GM12878 (cell line): ENCODE measurements at regions not wholly inside any gene's neighbourhood (a gene's known extent, or its start where the extent isn't known, plus 50 kb on each side); places are given as distances from the start of the nearest gene placed in this dataset.

ENCODE experiments used
- ATAC-seq: fragments of 200-7000 bp; cut with Tn5 transposase; 3 replicates; pipeline ENCODE4 v1.9.1; 2020; ENCODE audit warnings: mild to moderate bottlenecking, moderate library complexity
- BruUV-seq: library from RNA; stranded (reverse); fragments of 400-500 nt; replicated peaks from 2 replicates; lab custom pipeline; 2021; lab: Mats Ljungman, UMichigan
- CTCF ChIA-PET: fragments of 300-600 bp; sonication (Branson Sonifier 250); formaldehyde crosslinking; extraction: SDS; loops from one replicate; lab custom pipeline; 2021; ENCODE audit warnings: inconsistent platforms; lab: Yijun Ruan, JAX
- POLR2A ChIA-PET: fragments of 350-600 bp; formaldehyde crosslinking; extraction: SDS; loops from one replicate; lab custom pipeline; 2021; ENCODE audit warnings: inconsistent platforms; lab: Charles Lee
- RAD21 ChIA-PET: fragments of 300-600 bp; sonication (Branson Sonifier 250); formaldehyde crosslinking; loops from one replicate; lab custom pipeline; 2023; ENCODE audit warnings: antibody characterized with exemption; ENCODE audit not compliant: unreplicated experiment; lab: Charles Lee
- SMC1A ChIA-PET: fragments of 300-600 bp; sonication (Branson Sonifier 250); formaldehyde crosslinking; loops from one replicate; lab custom pipeline; 2023; ENCODE audit not compliant: unreplicated experiment, uncharacterized antibody; lab: Charles Lee
- DNase-seq: peaks from one replicate; pipeline ENCODE4 v3.0.0-alpha.2; 2011; ENCODE audit warnings: low read depth, low spot score
- FAIRE-seq: peaks from 3 replicates; lab custom pipeline; 2011; peaks lifted over from hg19 to GRCh38; lab: Jason Lieb, UNC
- H2AFZ ChIP-seq: 2 replicates; pipeline ENCODE4 v1.6.0; 2011; ENCODE audit warnings: low read depth, low read length, control low read depth; ENCODE audit not compliant: control insufficient read depth
- H3K27ac ChIP-seq: 2 replicates; pipeline ENCODE4 v1.5.1; 2011; ENCODE audit warnings: control low read depth; ENCODE audit not compliant: control insufficient read depth, insufficient read depth
- H3K27me3 ChIP-seq, 2 experiments: replicated peaks in 1 of 2; 2 replicates each; pipeline versions ENCODE4 v1.6.0 to v1.6.1; 2011; ENCODE audit warnings: low read length in 1 of 2; ENCODE audit not compliant: control insufficient read depth in 2 of 2, insufficient read depth in 2 of 2
- H3K36me3 ChIP-seq, 2 experiments: 2 replicates each; pipeline ENCODE4 v1.5.1; 2011; ENCODE audit warnings: low read length in 1 of 2; ENCODE audit not compliant: control insufficient read depth in 2 of 2, insufficient read depth in 2 of 2
- H3K4me1 ChIP-seq: 2 replicates; pipeline ENCODE4 v1.6.1; 2011; ENCODE audit warnings: mild to moderate bottlenecking, low read length, moderate library complexity, mixed read lengths; ENCODE audit not compliant: control insufficient read depth, insufficient read depth
- H3K4me2 ChIP-seq: 2 replicates; pipeline ENCODE4 v1.6.0; 2011; ENCODE audit warnings: control low read depth; ENCODE audit not compliant: control insufficient read depth, insufficient read depth
- H3K4me3 ChIP-seq: fragments of 200-600 bp; sonication (generic); 2 replicates; pipeline ENCODE4 v1.5.1; 2016
- H3K79me2 ChIP-seq: 2 replicates; pipeline ENCODE4 v1.6.0; 2011; ENCODE audit warnings: low read length; ENCODE audit not compliant: control insufficient read depth, insufficient read depth
- H3K9ac ChIP-seq: 2 replicates; pipeline ENCODE4 v1.8.0; 2011; ENCODE audit warnings: low read length, control low read depth, mixed read lengths; ENCODE audit not compliant: control insufficient read depth, insufficient read depth
- H3K9me3 ChIP-seq: replicated peaks from 3 replicates; pipeline ENCODE4 v1.5.1; 2011; ENCODE audit warnings: mild to moderate bottlenecking, low read length; ENCODE audit not compliant: control insufficient read depth, insufficient read depth
- H4K20me1 ChIP-seq: 2 replicates; pipeline ENCODE4 v1.6.0; 2011; ENCODE audit not compliant: control insufficient read depth, insufficient read depth
- BRCA1 ChIP-seq: IDR thresholded peaks from 2 replicates; pipeline ENCODE4 v1.6.1; 2011; ENCODE audit warnings: low read depth, low read length, improper control_type of control experiment
- EED ChIP-seq: sonication (generic); IDR thresholded peaks from 2 replicates; pipeline ENCODE4 v1.6.1; 2016; ENCODE audit warnings: antibody characterized with exemption, low read depth
- MLLT1 ChIP-seq: fragments of 450-650 bp; IDR thresholded peaks from 2 replicates; pipeline ENCODE4 v1.6.1; 2016; ENCODE audit warnings: mild to moderate bottlenecking
- SP1 ChIP-seq: IDR thresholded peaks from one replicate; pipeline ENCODE4 v1.6.1; 2011; ENCODE audit warnings: low read depth, low read length
- YY1 ChIP-seq: IDR thresholded peaks from 2 replicates; pipeline ENCODE4 v1.6.1; 2011; ENCODE audit warnings: low read depth, mild to moderate bottlenecking, low read length
- ZNF217 ChIP-seq: fragments of 450-650 bp; IDR thresholded peaks from 2 replicates; pipeline ENCODE4 v1.6.1; 2017; ENCODE audit warnings: antibody characterized with exemption, mild to moderate bottlenecking
- WGBS: methylation state at CpG from one replicate; pipeline ENCODE4 v1.1.6; 2016; ENCODE audit warnings: low lambda C conversion rate; ENCODE audit not compliant: insufficient replicate concordance, insufficient coverage; ENCODE audit errors: missing lambda C conversion rate; 5-methylcytosine and 5-hydroxymethylcytosine counted together
- in situ Hi-C: fragments of 300-500 bp; cut with MboI; formaldehyde crosslinking; loops from 9 replicates; pipeline ENCODE4 v1.14.3; 2018; ENCODE audit warnings: mixed read lengths
- intact Hi-C: fragments of 100-400 bp; cut with micrococcal nuclease; formaldehyde crosslinking; loops from one replicate; pipeline ENCODE4 v1.14.2; 2022; ENCODE audit not compliant: unreplicated experiment
- TF ChIP-seq, protein P1 (sequence below): IDR thresholded peaks from 2 replicates; pipeline ENCODE4 v1.6.1; 2012; ENCODE audit warnings: low read depth, low read length, improper control_type of control experiment

DNA sequence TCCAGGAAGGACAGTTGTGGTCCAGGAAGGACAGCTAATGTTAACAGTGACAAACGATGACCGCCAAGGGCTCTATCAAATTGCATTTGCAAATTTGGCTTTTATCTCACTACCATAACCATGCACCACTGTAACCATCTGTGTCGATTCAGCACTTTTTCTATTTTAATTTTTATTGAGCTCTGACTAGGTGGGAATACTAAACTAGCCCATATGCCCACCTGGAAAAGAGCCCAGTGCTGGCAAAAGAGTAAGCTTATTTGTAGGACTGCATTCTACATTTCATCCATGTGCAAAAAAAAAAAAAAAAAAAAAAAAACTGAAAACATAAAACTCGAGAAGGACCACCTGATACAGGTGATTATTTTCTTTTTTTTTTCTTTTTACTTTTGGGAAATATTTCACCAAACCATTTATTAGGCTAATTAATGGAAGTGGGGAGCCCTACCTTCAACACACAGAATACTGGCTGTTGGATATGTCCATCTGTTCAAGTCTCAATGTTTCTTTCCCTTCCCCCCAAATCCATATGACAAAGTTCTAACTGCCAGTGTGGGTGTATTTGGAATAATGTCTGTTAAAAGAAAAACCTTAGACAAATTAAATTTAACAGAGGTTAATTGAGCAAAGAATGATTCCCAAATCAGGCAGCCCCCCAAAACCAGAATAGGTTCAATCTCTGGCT lies 99.5 kb upstream of the MXRA5 start:
- no peak for FAIRE-seq
- Histone ChIP-seq H3K9me3 (no peaks in the 10 kb centered on the region), H4K20me1 (no peaks in the 10 kb centered on the region), H3K4me2 (no peak overlapping the region), H3K4me1 (no peaks in the 10 kb centered on the region), H3K4me3 (no peak overlapping the region), H3K27me3 (no peaks in the 10 kb centered on the region), H3K9ac (no peak overlapping the region), H3K79me2 (no peaks in the 10 kb centered on the region), H3K27ac (no peak overlapping the region), H2AFZ (no peak overlapping the region), H3K36me3 (no peaks in the 10 kb centered on the region)
- DNase-seq, result no peak
- TF ChIP-seq ZNF217, result no peak
- TF ChIP-seq BRCA1, result no peak
- TF ChIP-seq SP1, result no peak
- TF ChIP-seq EED, result no peak
- TF ChIP-seq MLLT1, result no peak
- TF ChIP-seq YY1, result no peak
- TF ChIP-seq, protein P1, sequence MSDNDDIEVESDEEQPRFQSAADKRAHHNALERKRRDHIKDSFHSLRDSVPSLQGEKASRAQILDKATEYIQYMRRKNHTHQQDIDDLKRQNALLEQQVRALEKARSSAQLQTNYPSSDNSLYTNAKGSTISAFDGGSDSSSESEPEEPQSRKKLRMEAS, result no peak
- POLR2A ChIA-PET, result no interaction called here
- no peak for ATAC-seq
- SMC1A ChIA-PET, result no interaction called here
- BruUV-seq, result no TSS peak
- in situ Hi-C loops (no loop called here), intact Hi-C loops (no loop called here)
- WGBS, result 15% methylated on average over 4 of the region's 4 CpGs
- RAD21 ChIA-PET, result interaction anchor here (0.7 kb wide), 1 partner anchor 63 kb away, joined by 3 read pairs; no protein-coding TSS in a partner anchor
- CTCF ChIA-PET, result no interaction called here
